Forelimb muscle (tissue), 1 donor: ENCODE measurements at regions not wholly inside any gene's neighbourhood (a gene's known extent, or its start where the extent isn't known, plus 50 kb on each side); places are given as distances from the start of the nearest gene placed in this dataset.

Experiments
- DNase-seq: peaks from one replicate; pipeline ENCODE4 v3.0.0-alpha.2; 2013; ENCODE audit warnings: low read depth

DNA sequence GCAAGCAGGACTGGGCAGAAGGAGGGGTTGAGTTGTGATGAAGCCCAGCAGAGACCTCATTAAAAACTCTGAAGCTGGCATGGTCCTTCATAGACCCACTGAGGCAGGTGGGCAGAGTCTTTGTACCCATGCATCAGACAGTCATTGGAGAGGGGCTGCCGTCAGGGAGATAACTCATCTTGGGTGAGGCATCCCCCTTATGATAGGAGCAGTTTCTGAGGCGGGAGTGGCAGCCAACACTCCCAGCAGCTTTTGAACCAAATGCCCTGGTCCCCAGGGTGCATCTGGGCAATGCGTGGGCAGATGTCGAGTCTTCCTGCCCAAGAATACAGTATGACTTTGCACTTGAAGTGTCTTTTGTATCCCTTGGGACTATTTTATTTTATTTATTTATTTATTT, 68.1 kb downstream of the HTR5A start:
- DNase-seq = no peak

DNA sequence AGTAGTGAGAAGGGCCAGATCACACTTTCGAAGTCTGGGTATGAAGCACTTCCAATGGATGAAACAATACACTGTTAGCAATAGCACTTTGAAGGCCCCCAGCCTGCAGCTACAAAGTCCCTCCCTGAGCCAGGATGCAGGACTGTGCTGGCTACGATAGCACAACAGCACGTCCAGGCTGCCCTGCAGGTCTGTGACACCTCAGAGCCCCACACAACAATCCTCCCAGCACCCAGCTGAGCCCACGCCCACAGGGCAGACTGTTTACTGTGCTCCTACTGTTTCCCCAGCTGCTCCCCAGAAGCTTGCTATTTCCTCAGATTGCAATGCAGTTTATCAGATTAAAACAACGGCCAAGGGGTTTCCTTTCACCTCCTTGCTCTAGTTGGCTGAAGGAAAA, 71.4 kb downstream of the HTR5A start:
- no peak for DNase-seq

DNA sequence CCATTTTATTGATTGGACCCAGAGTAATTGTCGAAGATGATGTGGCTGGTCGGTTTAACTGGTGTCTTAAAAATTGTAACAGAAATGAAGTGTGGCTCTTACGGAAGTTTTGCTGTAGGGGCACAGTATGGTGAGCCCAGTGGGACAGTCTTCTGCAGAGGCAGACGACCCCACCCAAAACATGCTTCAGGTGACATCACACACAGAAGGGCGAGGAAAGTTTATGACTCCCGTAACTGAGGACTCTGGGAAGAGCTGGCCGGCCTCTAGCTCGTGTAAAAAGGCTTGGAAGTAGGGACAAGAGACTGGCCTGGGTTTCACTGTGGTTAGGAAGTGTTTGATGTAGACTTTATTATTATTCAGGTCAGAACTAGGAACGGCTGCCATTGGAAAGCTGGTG, 73.3 kb downstream of the HTR5A start:
- DNase-seq = no peak

DNA sequence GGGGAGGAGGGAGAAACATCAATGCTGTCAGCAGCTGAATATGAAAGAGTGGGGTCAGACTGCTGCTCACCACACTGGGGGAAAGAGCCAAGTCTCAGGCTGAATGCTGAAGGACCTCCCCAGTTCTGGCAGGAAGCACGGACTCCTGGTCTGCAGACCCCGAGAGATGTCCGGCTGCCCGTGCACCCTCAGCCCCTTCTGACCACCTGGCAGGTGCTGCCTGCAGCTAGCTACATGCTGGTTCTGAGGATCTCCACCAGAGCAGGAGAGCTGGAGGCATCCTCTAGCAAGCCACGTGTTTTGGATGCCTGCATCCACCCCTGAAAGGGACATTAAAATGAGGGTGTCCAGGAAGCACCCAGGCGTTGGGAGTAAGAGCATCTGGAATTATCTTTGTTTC, 74.2 kb downstream of the HTR5A start:
- no peak for DNase-seq

DNA sequence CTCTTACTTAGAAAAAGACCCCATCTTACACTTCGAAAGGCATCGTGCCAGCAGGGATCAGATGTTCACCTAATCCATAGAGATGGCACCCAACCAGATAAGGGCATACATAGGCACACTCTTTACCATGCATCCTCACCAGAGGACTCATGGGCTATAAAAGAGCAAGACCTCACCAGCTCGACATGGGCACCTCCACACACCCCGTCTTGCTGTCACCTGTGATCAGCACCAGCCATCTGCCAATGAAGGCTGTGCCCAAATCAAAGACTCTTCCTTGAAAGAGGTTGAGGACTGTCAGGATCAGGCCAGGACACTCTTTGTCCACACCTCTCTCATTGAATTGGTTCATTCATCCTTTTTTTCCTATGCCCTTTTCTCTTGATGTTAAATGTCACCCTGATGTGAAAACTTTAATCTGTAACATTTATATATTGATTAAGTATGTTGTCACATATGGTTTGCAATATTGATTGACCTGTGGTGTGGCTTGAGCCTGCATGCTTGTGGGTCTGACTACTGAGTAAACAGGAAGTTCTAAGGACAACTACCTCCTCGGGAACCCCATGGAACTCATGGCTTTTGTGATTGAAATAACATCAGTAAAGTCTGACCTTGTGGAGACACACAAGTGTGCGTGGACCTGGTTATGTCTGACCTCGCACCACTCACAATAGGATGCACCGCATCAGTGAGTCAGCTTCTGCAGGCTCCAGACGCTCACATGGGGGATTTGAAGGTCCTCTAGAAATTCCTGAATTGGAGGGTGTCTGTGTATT, 75.5 kb downstream of the HTR5A start:
- no peak for DNase-seq

DNA sequence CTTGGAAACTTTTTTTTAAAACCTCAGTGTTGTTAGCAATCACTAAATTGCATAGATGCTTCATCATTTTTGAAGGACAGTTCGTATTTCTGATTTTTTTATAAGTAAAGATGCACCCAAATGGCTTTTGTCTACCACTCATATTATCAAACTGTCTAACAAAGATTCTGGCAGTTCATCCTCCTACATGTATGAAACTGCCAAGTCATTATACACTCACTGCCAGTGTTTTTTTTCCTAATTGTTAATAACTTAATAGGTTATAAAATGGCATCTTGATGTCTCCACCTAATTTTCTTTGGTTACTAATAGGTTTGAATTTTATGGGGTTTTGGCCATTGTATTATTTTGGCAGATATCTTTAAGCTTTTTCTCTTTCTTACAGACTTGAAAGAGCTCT, 77.0 kb downstream of the HTR5A start:
- no peak for DNase-seq

DNA sequence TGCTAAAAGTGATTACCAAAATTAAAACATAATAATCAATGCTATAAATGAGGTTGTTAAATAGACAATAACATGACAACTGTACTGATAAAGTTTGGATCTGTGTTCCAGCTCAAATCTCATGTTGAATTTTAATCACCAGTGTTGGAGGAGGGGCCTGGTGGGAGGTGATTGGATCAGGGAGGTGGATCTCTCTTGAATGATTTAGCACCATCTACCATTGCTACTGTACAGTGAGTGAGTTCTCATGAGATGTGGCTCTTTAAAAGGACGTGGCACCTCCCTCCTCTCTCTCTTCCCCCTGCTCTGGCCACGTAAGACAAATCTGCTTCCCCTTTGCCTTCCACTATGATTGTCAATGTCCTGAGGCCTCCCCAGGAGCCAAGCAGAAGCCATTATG, 77.5 kb downstream of the HTR5A start:
- DNase-seq = no peak

DNA sequence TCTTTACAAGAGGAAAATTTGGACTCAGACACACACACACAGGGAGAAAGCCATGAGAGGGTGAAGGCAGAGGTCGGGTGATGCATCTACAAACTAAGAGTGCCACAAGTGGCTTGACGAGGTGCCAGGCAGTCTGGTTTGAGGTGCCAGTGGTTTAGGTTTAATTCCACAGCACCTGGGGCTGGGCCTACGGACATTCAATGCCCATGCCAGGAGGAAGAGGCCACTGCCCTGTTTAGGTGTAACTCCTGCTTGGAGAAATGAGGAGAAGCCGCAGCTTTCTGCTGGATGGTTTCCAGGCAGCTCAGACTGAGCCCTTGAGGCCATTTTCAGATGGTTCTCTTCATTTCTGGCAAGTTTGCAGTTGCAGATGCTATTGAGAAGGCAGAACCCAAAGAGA, 83.6 kb downstream of the HTR5A start:
- no peak for DNase-seq

DNA sequence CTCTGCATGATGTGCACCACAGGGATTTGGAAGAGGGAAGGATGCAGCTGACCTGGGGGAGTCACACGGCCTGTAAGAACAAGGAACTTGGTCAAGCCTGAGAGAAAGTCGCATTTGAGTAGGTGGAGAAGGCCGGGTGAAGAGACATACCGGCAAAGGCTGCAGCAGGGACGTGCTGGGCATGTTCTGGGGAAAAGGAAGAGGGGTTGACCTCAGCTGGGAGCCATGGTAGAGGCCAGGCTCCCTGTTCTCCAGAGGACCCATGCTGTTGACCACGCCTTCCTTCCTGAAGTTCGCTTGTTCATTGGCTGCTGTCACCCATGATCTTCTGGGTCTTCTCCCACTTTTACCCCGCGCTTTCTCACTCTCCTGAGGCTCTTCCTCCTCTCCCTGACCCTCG, 84.5 kb downstream of the HTR5A start:
- no peak for DNase-seq

DNA sequence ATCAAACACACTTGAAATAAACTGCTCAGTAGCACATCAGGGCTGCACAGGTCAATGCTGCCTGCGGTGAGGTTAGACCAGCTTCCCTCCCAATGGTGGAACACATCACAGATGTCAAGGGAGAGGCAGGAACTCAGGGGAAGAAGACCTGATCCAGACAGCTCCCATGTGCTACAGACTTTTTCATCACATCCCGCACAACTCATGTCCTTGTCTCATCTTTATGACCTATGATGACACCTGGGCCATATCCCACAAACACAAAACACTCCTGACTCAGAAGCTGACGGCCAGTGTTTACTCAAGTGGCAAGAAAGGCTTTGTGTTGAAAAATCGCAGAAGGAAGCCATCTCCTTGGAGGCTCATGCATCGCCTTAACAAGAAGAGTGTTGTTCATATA, 91.6 kb downstream of the HTR5A start:
- no peak for DNase-seq

DNA sequence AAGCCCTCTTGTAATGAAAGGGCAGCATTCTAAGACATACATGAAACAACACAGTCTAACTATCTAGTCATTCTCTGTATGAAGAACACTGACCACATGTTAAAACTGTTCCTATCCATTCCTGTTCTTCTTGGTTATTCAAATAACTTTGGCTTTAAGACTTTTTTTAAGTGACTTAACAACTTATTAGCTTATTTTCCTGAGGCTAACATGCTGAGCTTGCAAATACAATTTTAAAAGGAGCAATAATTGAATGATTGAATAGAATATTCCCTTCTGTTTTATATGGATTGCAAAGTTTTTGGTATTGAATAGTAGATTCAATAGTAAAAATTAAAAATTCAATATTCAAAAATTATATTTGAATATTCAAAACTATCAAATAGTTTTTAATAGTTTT, 92.3 kb downstream of the HTR5A start:
- DNase-seq = no peak

DNA sequence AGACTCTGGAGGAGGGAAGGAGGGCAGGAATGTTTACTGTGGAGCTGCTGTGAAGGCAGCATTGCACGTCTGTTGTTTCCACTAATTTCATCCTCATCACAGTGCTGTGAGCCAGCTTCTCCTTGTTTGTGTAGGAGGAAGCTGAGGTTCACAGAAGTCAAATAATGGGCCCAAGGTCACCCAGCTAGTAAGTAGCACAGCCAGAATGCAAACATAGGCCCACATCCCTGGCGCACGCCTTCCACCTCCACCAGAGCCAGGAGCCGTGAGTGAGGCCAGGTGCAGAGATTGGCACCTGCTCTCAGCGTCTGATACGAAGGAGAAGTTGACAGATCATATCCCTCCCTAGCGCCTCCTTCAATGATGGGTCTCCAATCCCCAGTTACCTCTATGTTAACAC, 93.6 kb downstream of the HTR5A start:
- no peak for DNase-seq

DNA sequence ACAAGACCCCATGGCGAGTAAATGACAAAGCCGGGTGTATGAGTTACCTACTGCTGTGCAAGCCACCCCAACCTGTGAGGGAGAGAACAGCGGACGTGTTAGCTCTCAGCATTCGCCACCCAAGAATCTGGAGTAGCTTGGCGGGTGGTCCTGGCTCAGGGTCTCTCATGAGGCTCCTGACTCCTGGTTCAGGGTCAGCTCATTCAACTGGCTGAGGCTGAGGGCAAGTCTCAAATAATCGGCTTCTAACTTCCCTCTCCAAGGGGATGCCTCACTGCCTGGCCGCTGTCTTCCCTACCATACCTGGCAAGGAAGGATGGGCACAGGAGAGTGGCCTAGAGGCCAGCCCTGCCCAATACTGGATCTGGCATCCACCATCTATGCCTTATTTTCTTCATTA, 94.2 kb downstream of the HTR5A start:
- no peak for DNase-seq

DNA sequence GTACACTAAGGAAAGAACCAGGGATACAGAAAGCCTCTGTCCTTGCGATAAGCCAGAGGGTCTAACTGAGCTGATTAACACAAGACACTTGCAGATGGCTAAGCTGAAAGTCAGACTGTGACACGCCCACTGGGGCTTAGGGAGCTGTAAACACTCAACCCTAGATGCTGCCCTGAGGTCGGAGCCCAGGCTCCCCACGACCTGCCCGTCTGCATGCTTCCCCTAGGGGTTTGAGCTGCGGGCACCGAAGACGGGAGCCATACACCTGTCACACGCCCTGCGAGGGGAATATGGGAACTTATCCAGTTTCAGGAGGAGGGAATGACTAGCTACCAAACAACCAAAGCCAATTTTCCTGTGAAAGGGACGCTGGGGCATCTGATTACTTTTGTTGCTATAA, 96.0 kb downstream of the HTR5A start:
- DNase-seq = no peak

DNA sequence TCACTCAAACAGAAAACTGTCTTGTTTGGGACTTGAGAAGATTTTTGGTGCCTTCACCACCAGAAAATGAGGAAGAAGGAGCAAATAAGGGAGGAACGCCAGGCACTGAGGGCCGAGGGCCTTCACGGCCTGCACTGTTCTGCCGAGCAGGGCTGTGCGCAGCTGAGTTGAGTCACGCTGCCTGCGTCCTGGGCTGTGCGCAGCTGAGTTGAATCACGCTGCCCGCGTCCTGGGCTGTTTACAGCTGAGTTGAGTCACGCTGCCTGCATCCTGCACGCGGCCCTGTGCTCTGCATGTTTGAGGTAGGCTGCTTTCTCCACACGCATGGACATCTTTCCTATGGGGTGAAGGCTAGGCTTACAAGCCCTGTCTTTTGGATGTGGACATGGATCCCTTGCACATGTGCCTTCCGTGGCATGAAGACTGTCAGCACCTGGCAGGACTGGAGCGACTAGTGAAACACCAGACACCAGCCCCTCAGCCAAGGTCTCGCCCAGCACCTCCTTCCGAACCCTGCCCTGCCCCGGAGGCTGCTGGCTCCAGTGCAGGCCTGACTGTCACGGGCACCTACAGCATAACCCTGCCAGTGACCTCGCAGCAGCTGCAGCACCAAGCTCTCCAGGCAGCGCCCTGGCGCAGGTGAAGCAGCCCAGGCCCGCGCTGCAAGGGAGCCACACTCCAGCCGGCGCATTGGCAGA, 96.7 kb downstream of the HTR5A start:
- no peak for DNase-seq

DNA sequence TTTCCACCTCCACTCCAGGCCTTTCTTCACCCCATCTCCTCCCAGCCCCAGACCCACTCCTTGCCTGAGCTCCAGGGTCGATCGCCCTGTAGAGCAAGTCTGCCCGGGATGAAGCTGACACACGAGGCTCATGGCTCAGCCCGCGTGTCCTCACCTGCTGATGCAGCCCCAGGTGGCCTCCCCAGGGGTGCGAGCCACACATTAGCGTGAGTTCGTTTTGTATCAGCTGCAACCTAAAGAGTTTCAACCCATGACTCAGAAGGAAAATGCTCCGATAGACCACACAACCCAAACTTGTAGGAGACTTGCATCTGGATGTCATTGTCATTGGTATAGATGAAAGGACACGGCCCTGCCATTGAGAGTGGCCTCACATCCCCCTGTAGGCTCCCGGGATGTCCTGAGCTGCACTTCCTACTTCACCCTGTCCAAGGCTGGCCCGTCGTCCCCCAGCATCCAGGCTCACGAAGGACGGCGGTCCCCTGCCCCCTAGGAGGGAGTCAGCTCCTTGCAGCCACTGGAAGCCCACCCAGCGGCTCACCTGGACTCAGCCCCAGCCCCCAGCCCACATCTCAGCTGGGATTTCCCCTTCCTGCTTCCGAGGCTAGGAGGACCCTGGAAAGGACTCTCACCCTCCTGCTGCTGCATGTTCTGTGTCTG, 97.7 kb downstream of the HTR5A start:
- DNase-seq = no peak

DNA sequence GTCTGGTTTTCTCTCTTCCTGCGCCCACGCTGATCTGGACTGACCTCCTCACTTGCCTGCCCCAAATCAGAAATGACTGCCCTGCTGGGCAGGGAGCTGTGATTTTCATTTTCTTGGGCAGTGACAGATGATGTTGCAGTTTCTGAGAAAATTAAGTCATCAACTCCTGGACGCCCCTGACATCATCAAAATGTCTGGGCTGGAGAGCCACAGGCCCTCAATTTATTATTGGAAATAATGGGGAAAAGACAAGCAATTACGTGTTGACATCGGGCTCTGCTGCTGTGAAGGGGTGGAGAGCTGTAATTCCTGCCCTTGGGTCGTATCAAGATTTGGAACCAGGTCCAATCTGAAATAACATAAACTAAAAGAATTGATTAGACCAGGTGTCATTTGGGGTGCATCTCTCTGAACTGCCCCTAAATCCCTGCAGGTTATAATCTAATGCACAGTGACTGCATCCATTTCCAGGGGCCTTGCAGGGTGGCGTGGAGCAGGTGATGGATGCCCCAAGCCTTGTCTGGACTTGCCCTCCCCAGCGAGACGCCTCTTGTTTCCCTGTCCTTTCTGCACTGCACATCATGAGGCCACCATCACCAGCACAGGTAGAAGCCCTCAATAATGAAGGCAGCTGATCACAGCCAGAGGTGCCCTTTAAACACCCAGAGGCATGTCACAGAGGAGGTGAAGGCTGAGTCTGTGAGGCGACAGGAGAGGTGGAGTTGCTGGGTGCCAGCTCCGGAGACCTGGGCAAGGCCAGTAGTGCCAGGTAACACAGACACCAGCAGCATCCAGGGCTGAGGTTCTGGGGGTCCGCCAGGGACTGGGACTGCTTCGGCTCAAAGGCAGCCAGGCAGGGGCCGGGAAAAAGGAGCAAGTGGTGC, 98.7 kb downstream of the HTR5A start:
- DNase-seq = no peak

DNA sequence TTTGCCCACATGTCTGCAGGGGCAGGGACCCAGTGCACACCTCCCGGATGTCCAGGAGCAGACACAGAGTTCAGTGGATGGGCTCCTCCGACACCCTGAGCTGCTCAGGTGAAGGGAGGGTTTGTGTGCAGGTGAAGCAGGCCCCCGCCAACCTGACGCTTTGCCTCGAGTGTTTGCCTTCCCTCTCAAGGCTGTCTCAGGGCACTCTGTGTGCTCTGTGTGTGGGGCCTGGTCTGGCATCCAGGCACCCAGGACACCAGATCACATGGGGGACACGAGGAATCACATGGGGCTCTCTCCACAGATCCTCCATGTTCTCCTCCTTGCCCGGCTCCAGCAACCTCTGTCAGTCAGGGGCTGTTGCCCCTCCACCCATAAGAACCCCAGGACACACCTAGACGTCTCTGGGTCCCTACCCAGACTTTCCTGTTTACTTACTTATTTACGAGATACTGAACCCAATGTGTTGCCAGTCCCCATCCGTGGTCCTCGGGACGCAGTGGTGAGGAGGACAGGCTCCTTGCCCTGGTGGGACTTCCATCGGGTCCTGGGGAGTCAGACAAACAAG, 99.5 kb downstream of the HTR5A start:
- DNase-seq = no peak

DNA sequence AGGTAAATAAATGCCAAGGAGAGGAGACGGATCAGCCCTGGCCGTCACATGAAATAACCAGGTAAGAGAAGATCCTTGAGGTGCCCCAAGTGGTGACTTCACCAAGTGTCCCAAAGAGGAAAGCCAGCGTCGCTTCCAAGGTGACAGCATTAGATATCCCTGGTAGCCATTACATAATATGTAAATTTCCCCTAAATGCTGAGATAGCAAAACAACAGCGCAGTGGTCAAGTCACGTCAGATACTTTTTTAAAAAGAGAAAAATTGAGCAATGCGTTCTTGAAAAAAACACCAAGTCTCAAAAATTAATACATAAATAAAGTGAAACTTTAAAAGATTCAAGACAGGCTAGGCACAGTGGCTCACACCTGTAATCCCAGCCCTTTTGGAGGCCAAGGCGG, 100.2 kb downstream of the HTR5A start:
- no peak for DNase-seq

DNA sequence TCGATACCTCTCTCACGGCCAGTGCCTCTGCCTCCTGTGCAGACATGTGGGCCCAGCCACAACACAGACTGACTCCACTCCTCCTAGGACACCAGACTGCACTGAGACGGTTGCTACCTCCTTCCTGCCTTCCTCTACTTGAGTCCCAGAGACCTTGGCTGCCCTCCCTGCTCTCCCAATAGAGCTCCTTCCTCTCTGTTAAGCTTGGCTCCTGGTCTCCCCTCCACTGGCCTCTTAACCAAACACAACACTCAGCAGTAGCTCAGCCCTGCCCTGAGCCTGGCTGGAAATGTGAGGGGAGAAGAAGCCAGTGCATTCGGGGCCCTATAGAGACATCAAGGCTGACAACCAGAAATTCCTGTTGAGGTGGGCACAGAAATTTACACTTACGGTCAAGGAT, 102.0 kb downstream of the HTR5A start:
- DNase-seq = no peak

DNA sequence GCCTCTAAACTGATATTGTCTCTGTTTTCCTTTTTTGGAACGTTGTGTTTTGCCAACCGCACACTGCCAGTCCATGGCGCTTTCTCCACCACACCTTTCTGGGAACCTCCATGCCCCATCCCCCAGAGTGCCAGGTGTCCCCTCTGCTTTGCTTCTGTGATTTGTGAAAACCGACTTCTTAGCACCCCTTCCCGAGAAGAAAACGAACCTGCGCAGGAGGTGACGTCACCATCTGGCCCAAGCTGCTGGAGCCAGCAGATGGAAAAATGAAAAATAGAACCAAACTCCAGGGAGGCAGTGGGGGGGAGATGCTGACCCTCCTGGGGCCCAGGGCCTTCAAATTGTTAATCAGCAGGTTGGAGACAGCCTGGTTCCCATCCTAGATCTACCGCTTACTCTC, 103.8 kb downstream of the HTR5A start:
- no peak for DNase-seq

DNA sequence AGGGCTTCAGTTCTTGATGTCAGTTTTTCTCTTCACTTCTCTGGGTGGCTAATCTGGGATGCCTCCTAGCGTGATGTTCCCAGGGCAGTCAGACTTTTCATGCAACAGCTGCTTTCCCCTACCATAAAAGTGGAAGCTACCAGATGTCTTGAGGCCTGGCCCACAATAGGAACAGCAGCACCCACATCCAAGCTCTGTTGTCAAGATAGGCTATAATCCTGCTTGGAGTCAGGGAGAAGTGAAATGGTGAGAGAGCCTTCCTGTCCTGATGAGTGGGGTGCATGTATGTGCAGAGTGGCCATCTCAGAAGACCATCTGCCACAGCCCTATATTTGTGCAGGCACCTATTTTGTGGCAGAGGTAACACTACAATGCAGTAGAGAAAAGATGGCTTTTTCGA, 108.0 kb downstream of the HTR5A start:
- DNase-seq = no peak
